Stromal cell of bone marrow (primary cell): ENCODE measurements at regions not wholly inside any gene's neighbourhood (a gene's known extent, or its start where the extent isn't known, plus 50 kb on each side); places are given as distances from the start of the nearest gene placed in this dataset.

Experiments used
- DNase-seq: peaks from one replicate; pipeline ENCODE4 v3.0.0-alpha.2; 2012; ENCODE audit warnings: low read depth

DNA sequence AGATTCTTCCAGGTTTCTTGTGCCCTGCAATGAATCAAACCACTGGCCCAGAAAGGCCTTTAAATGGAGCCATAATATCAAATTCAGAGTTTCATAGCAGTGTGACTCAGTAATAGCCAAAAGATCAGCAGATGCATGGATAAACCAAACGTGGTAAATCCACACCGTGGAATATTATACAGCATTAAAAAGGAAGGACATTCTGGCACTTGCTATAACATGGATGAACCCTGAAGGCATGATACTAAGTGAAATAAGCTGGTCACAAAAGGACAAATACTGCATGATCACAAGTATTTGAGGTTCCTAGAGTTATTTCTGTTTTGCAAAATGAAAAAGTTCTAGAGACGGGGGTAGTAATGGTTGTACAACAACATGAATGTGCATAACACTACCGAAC, 140.1 kb downstream of the TOMM20 start:
- DNase-seq = no peak

GRCh38 chr1:234988155-234988517, 140.5 kb downstream of the TOMM20 start:
- no peak for DNase-seq

DNA sequence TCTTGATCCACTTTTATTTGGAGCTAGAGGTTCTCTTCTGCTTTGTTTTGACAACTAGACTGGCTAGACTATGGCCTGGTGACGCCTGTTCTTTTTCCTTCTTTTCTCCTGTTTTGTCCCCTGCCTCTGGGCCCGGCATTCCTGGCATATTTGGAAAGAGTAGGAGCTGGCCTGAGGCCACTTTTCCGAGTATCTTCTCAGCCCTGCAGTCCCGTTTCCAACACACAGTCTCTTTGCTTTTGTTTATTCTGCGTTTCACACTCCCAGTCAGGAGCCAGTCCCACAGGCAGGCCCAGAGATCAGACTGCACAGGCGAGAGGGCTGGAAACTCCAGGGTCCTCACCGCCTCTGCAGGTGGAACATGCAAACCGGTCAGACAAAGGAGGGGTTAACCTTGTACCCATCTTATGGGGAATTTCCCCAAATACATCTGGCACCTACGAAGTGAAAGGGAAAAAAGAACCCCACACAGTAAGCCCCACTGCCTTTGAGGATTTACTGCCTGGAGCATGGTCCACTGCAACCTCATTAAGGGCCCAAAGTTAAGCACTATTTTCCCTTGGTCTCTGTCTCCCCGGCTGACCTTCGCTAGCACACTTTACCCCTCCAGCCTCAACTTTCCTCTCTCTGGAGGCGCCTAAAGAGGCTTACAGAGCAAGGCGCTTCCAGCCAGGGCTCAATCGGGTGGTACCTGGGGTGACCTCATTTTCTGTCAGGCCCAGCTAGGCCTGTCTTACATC, 141.1 kb downstream of the TOMM20 start:
- DNase-seq = no peak

- no peak for DNase-seq
Observed at GRCh38 chr1:234986750-234987414, 141.8 kb downstream of the TOMM20 start.

- no peak for DNase-seq
Observed at GRCh38 chr1:234985516-234986294, 142.9 kb downstream of the TOMM20 start.

GRCh38 chr1:234985007-234985370, 143.6 kb downstream of the TOMM20 start:
- DNase-seq = no peak

DNA sequence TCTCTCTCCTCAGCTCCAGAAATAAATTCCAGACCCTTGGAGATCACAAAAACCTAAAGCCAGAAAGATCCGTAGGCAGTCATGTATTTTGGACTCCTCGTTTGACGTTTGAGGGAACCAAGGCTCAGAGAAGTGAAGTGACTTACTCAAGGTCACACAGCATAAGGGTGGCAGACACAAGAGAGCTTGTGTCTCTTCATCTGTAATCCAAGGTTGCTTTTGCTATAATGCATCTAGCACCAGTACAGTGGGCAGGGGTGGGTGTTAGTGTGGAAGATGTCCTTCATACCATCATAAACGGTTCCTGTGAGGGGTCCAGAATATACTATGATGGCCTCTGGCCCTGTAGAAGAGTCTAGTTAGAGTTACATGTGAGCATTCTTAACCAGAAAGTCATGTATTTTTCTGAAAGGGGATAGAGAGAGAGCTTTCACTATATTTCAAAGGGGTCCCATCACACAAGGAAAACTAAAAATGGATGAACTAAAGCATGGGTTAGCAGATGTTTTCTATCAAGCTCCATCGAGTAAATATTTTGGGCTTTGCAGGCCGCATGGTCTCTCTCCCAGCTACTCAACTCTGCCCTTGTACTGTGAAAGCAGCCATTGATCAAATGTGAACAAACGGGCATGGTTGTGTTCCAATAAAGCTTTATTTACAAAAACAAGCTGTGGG, 144.9 kb downstream of the TOMM20 start:
- DNase-seq = no peak

DNA sequence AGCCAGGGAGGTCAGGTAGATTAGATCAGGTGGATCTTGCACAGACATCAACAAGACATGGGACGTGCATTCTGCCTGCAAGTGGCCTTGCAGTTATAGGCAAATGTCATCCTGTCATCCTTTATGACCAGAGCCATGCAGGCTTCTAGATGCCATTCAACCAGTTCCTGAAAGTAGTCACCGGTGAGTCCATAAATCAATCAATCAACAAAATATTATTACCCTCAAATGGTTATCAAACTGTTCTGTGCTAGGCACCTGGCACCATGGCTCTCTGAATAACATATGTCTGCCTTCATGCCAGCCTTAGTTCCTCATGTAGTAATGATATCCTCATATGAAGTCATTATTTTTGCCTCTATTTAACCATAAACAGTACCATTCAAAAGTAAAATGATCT, 146.9 kb downstream of the TOMM20 start:
- no peak for DNase-seq

- DNase-seq = peak; percentile 97
Observed at GRCh38 chr1:234980645-234981396, 147.8 kb downstream of the TOMM20 start.

- no peak for DNase-seq
Observed at GRCh38 chr1:234980291-234980644, 148.4 kb downstream of the TOMM20 start.

GRCh38 chr1:234979296-234980279, 149.0 kb downstream of the TOMM20 start:
- no peak for DNase-seq

DNA sequence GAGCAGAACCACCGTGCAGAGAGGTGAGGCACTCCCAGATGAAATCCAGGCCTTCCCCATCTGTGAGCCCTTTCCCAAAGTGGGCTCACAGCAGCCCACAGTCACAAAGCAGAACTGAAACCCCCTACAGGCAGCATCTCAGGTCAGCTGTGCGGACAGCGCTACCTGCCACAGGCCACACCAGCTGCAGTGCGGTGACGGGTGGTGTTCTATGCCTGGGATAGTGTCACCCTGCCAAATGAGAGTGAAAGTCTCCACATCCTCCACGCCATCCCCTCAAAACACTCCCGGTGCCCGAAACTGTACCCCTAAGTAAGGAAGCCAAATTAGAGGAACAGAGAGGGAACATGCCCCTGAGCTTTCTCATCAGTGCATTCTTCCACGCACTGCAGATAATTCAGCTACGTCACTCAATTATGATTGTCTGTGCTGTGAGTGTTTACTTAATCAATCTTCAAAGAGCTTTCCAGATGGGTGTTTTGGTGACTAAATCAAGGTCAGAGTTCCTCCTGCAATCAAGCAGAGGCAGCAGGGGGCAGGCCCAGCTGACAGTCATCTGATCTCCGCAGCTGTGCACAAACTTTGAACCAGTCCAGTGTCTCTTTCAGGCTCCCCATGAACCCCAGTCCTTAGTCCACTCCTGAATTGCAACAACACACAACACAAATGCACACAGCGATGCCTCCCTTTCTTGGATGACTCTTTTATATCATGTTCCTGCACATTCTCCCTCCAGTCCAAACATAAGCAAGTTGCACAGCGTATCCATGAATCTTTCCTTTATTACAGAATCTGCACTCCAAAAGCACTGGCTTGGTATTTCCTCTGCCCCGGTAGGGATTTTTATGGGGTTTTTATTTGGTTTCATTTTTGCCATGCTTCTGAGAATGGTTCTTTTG, 150.0 kb downstream of the TOMM20 start:
- no peak for DNase-seq

DNA sequence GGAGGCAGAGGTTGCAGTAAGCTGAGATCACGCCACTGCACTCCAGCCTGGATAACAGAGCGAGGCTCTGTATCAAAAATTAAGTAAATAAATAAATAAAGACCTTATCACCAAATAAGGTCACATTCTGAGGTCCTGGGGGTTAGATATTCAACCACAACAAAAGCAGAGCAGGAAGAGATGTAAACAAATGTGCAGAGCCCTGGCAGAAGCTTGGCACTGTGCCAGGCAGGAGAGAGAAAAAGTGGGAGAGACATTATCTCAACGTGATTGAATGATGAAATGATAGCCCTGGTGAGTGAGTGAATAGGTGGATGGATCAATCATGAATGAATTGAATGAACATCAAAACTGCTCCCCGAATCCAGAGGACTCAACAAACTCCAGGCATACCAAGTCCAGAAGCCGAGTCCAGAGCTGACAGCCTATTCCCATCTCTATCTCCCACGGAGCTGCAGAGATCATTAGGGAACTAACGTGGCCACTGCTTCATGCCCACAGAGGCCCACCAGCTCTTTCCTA, 150.7 kb downstream of the TOMM20 start:
- no peak for DNase-seq

- DNase-seq = no peak
Observed at GRCh38 chr1:234976861-234977680, 151.6 kb downstream of the TOMM20 start.

DNA sequence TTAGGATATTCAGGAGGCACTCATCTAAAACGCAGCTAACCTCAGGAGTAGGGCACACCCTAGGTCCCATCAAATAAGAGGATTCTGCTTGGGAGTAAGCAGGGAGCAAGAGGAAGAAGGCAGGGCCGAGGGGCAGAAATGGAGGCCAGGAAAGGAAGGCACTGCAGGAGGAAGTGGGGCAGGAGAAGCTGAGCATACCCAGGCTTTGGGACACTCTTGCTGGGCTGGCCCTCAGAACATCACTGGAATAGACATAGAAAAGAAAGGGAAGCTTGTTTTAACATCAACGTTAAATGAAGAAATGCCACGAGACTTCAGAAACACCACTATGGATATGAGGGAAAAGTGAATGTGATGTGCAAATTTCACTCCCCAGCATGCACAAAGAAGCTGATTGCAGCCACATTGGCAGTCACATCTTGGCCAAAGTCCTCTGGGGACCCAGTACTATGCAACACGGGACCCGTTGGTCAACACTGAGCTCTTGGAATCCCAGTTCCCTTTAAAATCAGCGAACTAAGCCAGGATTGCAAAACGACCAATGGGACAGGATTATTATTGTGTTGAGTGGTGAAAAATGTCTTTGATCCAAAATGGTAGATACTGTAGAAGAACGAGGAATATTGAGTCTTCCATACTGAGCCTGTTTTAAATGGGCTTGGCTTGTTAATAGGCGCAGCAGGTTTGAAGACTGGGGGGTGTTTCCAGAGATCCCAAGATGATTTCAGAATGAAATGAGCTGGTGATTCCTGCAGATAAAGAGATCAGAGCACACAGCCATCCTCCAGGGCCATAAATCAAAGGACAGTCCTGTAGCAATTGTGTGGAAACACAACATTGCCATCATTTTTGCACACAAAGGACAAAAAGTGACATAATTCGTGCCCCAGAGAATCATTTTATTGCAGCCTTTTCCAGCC, 152.4 kb downstream of the TOMM20 start:
- no peak for DNase-seq

DNA sequence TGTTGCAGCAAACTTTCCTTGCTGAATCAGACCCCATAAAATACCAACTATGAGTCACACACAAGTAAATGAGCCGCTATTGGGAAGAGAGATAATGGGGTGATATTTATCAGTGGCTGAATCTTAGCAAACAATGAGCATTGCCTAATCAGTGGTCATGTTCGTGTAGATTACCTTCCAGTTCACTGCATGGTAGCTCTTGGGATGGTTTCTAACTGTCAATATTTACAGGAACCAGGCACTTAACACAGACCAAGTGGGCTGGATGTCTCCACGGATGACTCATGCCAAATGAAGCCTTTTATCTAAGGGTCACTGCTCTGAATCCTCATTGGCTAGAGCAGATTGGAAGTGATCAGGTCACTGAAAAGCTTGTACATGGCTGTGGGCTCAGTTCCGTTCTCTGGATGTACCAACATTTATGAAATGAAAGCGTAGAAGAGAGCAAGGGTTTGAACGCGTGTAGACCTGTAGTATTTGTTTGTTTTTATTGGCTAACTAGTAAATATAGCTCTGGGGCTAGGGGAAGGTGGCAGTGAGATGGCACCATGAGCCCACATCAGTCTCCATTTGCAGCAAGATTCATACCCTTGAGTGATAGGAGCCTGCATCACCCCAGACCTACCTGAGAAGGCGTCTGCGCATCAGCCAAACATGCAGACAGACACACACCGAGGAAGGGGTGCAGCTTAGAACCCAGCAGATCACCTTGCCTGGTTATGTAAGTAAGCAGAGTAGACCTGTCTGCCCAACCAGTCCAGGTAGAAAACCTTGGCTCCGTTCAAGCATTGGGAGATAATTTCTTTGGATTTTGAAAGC, 153.3 kb downstream of the TOMM20 start:
- DNase-seq = peak; percentile 78
